ENCODE measurements at regions not wholly inside any gene's neighbourhood (a gene's known extent, or its start where the extent isn't known, plus 50 kb on each side); places are given as distances from the start of the nearest gene placed in this dataset.

DNA sequence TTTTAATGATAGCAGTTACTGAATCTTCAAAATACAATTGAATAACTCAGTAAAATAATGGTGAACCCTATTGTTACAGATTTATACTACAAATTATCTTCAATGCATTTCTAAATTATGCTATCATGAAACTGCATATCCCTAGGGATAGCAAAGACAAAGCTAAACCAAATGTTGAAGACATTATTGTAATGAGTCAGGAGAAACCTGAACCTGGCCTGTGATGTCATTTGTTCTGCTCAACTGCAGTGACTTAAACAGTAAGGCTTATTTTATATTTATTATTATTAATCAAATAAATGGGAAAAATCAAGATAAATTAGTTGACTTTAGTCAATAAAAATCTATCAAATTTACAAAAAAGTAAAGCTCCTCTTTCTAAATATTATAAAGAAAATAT is 100.3 kb downstream of the UCHL5 start:
- intact Hi-C loops (cut with DNase I; ENCODE audit: low total_unique reads) (no loop called here), in situ Hi-C loops (cut with MboI; ENCODE audit: low sequenced_read_pairs in 4 of 4) (no loop called here)
- Histone ChIP-seq H3K4me3 (no peak overlapping the region), H3K4me1 (no peaks in the 10 kb centered on the region), H3K27ac (no peak overlapping the region), H3K27me3 (no peaks in the 10 kb centered on the region), H3K9me3 (no peaks in the 10 kb centered on the region), H3K36me3 (no peaks in the 10 kb centered on the region)
- ATAC-seq (no peak), DNase-seq (no peak)
- TF ChIP-seq CTCF (IDR thresholded peaks at IDR 0.05 in 4 of 5, conservative IDR thresholded peaks at IDR 0.05 in 1 of 5) = no peak
- no peak for TF ChIP-seq POLR2A (IDR thresholded peaks at IDR 0.05)

DNA sequence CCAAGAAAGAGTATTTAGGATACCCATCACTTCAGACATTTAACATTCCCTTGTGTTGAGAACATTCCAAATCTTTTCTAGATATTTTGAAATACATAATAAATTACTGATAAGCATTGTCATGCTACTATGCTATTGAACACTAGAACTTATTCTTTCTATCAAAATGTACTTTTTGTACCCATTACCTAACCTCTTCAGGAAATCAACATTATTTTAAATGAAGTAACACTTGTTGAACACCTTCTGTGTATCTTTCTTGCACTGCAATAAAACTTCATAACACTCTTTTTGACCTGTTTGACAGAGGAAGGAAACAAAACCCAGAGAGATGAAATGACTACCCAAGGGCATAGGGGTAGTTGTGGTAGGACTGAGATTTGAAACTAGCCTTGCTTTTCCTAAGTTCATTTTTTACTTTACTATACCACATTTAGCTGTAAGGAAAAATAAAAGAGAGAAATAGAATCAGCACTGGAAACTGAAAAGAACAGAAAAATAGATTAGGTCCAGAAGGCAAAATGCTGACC is 99.4 kb downstream of the UCHL5 start:
- no peaks in the 10 kb centered on the region for H3K36me3 ChIP-seq
- no peak overlapping the region for H3K4me3 ChIP-seq
- H3K27me3 ChIP-seq = no peaks in the 10 kb centered on the region
- no peak overlapping the region for H3K27ac ChIP-seq
- no peak for TF ChIP-seq CTCF (IDR thresholded peaks at IDR 0.05 in 4 of 5, conservative IDR thresholded peaks at IDR 0.05 in 1 of 5)
- no peak for TF ChIP-seq POLR2A (IDR thresholded peaks at IDR 0.05)
- no peaks in the 10 kb centered on the region for H3K4me1 ChIP-seq
- H3K9me3 ChIP-seq = no peaks in the 10 kb centered on the region
- DNase-seq (no peak), ATAC-seq (no peak)
- intact Hi-C loops (cut with DNase I; ENCODE audit: low total_unique reads) = no loop called here
- in situ Hi-C loops (cut with MboI; ENCODE audit: low sequenced_read_pairs in 4 of 4) = no loop called here
